ENCODE measurements at regions not wholly inside any gene's neighbourhood (a gene's known extent, or its start where the extent isn't known, plus 50 kb on each side); places are given as distances from the start of the nearest gene placed in this dataset.

GRCh38 chr9:95650720-95651119 lies 133.9 kb upstream of the PTCH1 start:
- no peak for DNase-seq

- no peak for DNase-seq
Observed at GRCh38 chr9:95649801-95650213, 133.0 kb upstream of the PTCH1 start.

DNA sequence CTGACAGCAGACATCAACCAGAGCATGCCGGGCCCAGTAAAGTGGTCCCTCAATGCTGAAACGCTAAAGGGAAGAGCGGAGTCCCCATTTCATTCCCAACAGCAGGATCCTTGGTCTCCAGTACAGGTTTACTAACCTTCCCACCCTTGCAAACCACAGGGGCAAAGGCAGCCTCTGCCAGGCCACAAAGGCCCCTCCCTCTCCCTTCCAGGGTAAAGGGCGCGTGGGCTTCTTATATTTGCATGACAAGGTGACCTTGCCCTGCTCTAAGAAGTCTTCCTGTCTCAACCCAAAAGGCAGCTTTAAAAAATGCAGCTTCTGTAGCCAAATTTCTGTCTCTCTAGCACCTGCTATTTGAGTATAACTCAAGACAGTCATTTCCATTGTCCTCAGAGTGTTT lies 131.5 kb upstream of the PTCH1 start:
- no peak for DNase-seq

DNA sequence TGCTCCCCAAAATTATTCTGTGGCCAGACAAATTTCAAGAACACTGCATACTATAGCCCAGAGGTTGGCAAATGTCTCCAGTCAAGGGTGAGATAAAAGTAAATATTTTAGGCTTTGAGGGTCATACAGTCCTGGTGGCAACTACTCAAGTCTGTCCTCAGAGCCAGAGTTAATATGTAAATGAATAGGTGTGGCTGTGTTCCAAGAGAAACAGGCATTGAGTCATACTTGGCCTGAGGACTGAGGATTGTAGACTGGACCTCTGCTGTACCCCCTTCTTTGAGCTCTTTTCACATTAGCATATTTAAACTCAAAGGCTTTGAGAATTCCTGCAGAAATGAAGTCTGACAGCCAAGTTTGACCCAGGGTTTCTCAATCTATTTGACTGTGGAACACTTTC lies 129.2 kb upstream of the PTCH1 start:
- DNase-seq, result no peak

GRCh38 chr9:95645579-95645978 lies 128.8 kb upstream of the PTCH1 start:
- DNase-seq, result no peak

DNA sequence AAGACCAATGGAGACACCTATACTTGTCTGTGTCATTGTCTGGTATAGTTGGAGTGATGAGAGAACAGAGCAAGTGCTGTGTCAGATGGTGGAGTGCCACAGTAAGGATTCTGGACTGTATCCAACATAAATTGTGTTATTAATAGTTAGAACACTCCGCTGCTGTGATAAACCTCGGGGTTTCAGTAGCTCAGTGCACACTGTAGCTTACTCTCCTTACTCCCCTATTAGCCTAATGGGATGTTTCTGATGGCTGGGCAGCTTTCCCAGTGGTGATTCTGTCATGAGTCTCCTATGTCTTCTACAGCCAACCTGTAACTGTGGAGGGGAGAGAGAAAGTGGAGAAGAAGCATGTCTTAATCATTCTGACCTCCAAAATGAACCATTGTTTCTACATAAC lies 127.6 kb upstream of the PTCH1 start:
- no peak for DNase-seq

DNA sequence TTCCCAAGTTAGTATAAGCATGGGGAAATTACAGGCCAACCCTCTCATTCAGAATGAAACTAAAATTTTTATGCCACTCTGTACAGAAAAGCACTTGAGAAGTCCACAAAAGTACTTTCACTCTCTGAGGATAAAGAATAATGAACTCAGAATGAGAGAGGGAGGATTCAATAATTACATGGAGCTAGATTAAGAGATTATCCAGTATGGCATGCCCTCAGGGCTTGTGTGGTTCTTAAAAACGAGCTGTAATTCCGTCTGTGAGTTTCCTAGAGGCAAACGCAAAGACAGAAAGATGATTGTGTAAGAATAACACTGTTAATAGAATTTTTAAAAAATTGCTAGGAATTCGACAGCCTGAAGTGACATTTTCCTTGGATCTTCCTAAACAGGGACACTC lies 126.8 kb upstream of the PTCH1 start:
- DNase-seq, result no peak

DNA sequence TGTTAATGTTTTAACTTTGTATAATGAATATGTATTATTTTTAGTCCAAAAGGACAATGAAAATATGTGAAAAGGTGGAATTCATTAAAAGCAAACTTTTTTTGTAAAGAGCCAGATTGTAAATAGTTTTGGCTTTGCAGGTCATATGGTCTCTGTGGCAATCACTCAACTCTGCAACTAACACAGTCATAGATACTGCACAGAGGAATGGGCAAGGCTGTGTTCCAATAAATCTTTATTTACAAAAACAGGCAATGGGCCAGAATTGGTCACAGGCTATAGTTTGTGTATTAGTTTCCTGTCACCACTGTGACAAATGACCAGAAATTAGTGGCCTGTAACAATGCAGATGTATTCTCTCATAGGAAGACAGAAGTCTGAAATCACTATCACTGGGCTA lies 125.4 kb upstream of the PTCH1 start:
- DNase-seq, result no peak

DNA sequence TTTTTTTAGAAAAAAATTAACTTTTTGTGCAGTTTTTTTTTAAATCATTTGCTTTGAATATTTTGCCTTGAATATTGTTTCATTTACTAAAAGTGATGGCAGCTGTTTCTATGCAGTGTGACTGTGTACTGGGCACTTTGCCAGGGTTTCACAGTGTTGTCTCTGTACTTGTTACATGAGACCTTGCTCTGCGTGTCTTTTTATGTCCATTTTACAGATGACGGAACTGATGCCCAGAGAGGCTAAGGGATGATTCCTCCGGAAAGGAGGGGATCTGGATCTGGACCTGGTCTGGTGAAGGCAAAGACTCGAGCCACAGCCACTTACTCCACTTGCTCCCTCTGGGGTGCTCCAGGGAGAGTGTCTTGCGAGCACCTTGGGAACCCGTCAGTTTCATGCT lies 124.8 kb upstream of the PTCH1 start:
- no peak for DNase-seq

GRCh38 chr9:95640336-95640735 lies 123.6 kb upstream of the PTCH1 start:
- no peak for DNase-seq

- no peak for DNase-seq
Observed at GRCh38 chr9:95635986-95636671, 119.4 kb upstream of the PTCH1 start.

GRCh38 chr9:95634536-95634935 lies 117.8 kb upstream of the PTCH1 start:
- DNase-seq, result no peak

DNA sequence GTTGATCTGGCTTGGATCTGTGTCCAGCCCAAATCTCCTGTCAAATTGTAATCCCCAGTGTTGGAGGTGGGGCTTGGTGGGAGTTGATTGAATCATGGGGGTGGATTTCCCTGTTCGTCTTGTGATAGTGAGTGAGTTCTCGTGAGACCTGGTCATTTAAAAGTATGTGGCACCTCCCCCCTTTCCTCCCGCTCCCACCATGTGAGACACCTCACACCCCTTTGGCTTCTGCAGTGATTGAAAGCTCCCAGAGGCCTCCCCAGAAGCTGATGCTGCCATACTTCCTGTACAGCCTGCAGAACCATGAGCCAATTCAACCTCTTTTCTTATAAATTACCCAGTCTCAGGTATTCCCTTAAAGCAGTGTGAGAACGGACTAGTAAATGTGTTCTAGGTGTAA lies 117.3 kb upstream of the PTCH1 start:
- DNase-seq, result no peak

DNA sequence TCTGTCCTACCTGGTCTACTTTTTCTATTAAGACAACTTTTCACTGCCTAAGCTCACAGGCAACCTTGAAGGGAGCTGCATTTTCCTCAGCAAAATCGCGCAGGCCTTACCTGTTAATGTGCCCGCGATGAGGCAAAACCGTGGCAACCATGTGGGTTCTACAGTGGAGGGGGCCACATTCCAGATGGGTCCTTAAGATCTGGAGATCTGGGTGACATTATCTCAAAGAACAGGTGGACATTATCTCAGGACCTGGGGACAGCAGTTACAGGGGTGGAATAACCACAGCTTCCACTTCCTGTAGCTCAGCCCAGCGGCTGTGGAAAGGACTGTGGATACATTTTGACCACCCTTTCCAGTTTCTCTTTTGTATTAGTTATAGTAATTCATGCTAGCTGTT lies 112.8 kb upstream of the PTCH1 start:
- no peak for DNase-seq

- DNase-seq, result no peak
Observed at GRCh38 chr9:95627802-95628201, 111.0 kb upstream of the PTCH1 start.

DNA sequence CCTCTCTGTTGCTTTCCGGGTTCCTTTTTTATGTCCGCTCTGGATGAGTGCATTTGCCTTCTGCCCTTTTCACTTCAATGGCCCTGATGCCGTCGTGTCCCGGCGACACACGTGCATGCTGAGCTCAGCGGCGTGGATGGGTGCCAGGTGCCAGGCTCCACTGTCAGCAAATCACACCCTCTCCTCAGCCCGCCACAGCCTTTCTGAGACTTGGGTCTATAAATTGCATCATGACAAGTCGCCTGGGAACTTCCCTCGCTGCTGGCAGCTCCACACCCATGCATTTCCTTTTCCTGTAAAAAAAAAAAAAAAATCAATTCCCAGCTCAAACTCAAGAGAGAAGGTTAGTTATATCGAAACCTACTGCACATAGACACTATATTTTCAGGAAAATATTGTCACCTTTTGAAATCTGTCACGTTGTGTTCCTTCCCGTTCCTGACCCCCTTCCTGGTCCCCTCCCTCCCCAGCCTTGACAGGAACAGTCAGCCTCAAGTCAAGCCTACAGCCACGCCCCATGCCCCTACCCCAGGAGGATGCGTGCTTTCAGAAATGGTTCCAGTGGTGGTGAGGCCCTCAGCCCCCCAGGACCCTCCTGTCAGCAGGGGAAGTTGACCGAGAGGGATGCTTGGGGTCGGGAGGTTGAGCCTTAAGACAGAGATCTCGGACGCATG lies 110.3 kb upstream of the PTCH1 start:
- DNase-seq, result peak; percentile 39

DNA sequence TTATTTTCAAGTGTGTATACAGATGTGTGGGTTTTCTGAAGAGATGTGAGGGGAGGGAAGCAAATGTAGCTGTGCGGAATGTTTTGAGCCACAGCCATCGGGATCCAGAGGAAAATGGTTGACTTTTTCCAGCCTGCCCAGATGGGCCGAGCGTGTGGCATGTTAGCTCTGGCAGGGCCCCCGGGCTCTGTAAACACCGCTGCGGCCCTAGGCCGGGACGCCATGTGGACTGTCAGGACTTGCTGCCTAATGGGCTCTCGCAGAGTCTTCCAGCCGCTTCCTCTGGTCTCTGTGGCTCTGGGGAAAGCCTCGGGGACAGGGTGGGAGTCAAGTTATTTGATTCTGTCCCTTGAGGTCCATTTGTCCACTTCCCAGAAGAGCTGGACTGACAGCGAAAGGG lies 109.6 kb upstream of the PTCH1 start:
- DNase-seq, result no peak

GRCh38 chr9:95623640-95624039 lies 106.9 kb upstream of the PTCH1 start:
- DNase-seq, result no peak

DNA sequence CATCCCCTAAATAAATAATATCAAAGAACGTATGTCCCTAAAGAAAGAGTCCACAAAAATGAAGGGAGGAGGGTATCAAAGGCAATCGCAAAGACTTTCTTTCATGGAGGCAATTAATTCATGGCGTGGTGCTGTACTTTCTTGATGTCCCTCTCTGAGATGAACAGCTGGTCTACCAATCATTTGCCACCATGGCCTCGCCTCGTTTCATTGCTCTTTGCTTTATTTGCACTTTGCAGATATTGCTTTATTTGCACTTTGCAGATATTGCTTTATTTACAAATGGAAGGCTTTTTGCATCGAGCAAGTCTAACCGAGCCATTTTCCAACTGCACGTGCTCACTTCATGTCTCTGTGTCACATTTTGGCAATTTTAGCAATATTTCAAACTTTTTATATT lies 104.0 kb upstream of the PTCH1 start:
- DNase-seq, result no peak

GRCh38 chr9:95620314-95620713 lies 103.5 kb upstream of the PTCH1 start:
- DNase-seq, result no peak

DNA sequence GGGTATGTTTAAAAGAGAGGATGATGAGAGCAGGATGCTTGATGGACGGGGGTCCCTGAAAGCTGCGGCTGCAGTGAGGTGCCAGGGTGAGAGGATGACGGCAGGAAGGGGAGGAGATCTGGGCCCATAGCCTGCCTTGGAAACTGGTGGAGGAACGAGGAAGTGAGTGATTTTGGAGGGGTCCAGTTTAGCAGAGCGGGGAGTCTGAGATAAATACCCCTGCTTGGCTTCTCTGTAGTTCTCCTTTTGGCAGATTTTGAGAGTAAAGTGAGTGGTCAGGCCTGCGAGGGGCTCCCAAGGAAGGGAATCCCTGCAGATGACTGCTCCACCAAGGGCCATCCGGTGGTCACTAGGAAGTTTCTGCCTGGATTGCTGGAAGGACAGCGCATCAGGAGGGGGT lies 98.5 kb upstream of the PTCH1 start:
- no peak for DNase-seq

- no peak for DNase-seq
Observed at GRCh38 chr9:95613670-95614069, 96.9 kb upstream of the PTCH1 start.

DNA sequence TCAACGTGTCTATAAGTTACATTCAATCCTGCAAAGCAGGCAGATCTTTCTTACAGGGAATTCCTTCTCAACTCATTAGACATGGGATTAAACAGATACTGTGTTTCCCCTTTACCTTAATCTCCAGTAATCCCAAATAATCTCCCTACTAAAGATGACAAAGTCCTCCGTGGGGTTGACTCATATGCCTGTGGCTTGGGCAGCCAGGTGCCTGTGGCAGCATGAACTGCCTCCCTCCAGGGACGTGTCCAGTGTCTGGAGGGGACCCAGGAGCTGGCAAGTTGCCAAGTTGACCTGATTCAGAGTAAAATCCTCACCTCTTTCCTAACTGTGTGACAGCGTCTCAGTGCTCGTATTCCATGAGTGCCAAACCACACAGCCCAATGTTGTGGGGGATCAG lies 94.6 kb upstream of the PTCH1 start:
- DNase-seq, result no peak

DNA sequence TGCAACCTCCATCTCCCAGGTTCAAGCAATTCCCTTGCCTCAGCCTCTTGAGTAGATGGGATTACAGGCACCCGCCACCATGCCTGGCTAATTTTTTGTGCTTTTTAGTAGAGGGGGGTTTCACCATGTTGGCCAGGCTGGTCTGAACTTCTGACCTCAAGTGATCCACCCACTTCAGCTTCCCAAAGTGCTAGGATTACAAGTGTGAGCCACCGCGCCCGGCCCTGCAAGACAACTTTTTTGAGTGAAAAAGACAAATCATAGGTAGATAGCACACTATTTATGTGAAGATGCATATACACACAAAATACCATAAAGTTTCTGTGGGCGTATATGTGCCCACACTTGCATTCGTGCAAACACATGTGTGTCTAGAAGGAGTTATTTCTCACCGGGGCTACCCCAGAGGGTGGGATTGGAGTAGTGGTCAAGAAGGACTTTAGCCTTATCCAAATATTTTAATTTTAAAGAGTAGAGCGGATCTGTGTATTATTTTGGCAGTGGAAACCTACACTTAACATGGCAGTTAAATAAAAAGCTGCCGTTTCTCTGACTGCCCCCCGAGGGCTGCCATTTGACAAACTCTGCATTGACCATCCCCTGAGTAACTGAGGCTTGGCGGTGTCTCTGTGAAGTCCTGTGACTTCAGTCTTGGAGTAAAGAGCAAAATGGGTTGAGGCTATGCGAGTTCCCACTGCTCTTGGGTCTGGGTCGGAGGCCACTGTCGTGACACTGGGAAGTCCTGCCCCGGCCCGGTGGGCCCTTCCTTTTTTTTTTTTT lies 93.4 kb upstream of the PTCH1 start:
- no peak for DNase-seq
